ENCODE measurements at regions not wholly inside any gene's neighbourhood (a gene's known extent, or its start where the extent isn't known, plus 50 kb on each side); places are given as distances from the start of the nearest gene placed in this dataset.

- in situ Hi-C loops (cut with MboI; ENCODE audit: low sequenced_read_pairs), result no loop called here
- H3K4me2 ChIP-seq (ENCODE audit: low read depth, low read length), result no peak overlapping the region
- DNase-seq (peak; percentile 22), ATAC-seq (ENCODE audit: low read depth) (peak; percentile 24; the same call in 1 of the 2 replicates)
- H3K4me3 ChIP-seq (ENCODE audit: insufficient read depth, low read depth, low read length), result no peak overlapping the region
- intact Hi-C loops (cut with micrococcal nuclease), result no loop called here
- no peak overlapping the region for H4K5ac ChIP-seq (ENCODE audit: low read depth, low read length)
- ChIA-PET POLR2A (ENCODE audit: unreplicated experiment) (no interaction called here), CTCF (no interaction called here)
- peak overlapping the region; percentile 14; the same call in 1 of the 2 replicates for H2BK120ac ChIP-seq (ENCODE audit: low read depth, low read length)
- no peak overlapping the region for H4K91ac ChIP-seq (ENCODE audit: insufficient read depth, low read depth, low read length)
- no peak overlapping the region for H3K18ac ChIP-seq (ENCODE audit: low read depth, low read length)
- H3K4me1 ChIP-seq (ENCODE audit: control insufficient read depth, insufficient read depth, low read length), result peaks cover under 1% of the 10 kb centered on the region
- 0 out of 3 replicates have a peak overlapping the region, but pooled peaks have one; percentile 34 for H2BK15ac ChIP-seq (ENCODE audit: low read depth, low read length)
- H2BK20ac ChIP-seq (ENCODE audit: low read depth, low read length), result 0 out of 2 replicates have a peak overlapping the region, but pooled peaks have one; percentile 3
- 0 out of 2 replicates have a peak overlapping the region, but pooled peaks have one; percentile 9 for H3K14ac ChIP-seq (replicated peaks; ENCODE audit: low read depth, low read length)
- no peak overlapping the region for H3K27ac ChIP-seq (ENCODE audit: insufficient read depth, low read length)
- no peaks in the 10 kb centered on the region for H3K9me3 ChIP-seq (ENCODE audit: control insufficient read depth, insufficient read depth, low read length)
- H3K23ac ChIP-seq (ENCODE audit: low read depth, low read length), result no peak overlapping the region
- no peak overlapping the region for H2BK5ac ChIP-seq (ENCODE audit: low read depth, low read length, poor library complexity, severe bottlenecking)
- TF ChIP-seq CEBPB (IDR thresholded peaks at IDR 0.05; ENCODE audit: low read depth, low read length), result no peak
- no CpG with 5 or more reads among the region's 4 CpGs for WGBS, 2 experiments (ENCODE audit: extremely low coverage in 2 of 2, insufficient read length in 1 of 2)
- H3K9me1 ChIP-seq (ENCODE audit: insufficient read depth, low read length), result peaks cover 6% of the 10 kb centered on the region; the same call in 1 of the 2 replicates
- no peaks in the 10 kb centered on the region for H4K20me1 ChIP-seq (ENCODE audit: insufficient read depth, low read length)
- peak overlapping the region; percentile 55; the same call in 1 of the 2 replicates for H2AK5ac ChIP-seq (ENCODE audit: low read depth, low read length)
- no peak overlapping the region for H3K4ac ChIP-seq (ENCODE audit: low read depth, low read length)
- H4K8ac ChIP-seq (ENCODE audit: low read depth in 2 of 2, low read length in 2 of 2), result no peak overlapping the region
- dilution Hi-C loops (cut with HindIII; ENCODE audit: low sequenced_read_pairs, unreplicated experiment), result no loop called here
- no peak overlapping the region for H2AFZ ChIP-seq (replicated peaks; ENCODE audit: low read length, poor library complexity)
- no peaks in the 10 kb centered on the region for H3K36me3 ChIP-seq (ENCODE audit: control insufficient read depth, insufficient read depth, low read length)
- no TSS peak for BruUV-seq (replicated peaks)
- no peaks in the 10 kb centered on the region; a peak in 1 of 4 replicates for H3K79me1 ChIP-seq (ENCODE audit: low read depth in 1 of 2, low read length in 2 of 2)
- H3K56ac ChIP-seq (ENCODE audit: extremely low read depth, insufficient read depth, low read length), result no peak overlapping the region
- H3K9ac ChIP-seq (ENCODE audit: low read depth, low read length), result no peak overlapping the region
- no peak overlapping the region for H2AK9ac ChIP-seq (replicated peaks; ENCODE audit: low read depth, low read length, poor library complexity)
- no peaks in the 10 kb centered on the region for H3K27me3 ChIP-seq (ENCODE audit: control insufficient read depth, insufficient read depth, low read length)
Observed at GRCh38 chr2:64825831-64826491, 163.2 kb upstream of the SLC1A4 start.

All from IMR-90 (cell line).